ENCODE measurements at regions not wholly inside any gene's neighbourhood (a gene's known extent, or its start where the extent isn't known, plus 50 kb on each side); places are given as distances from the start of the nearest gene placed in this dataset.

GRCh38 chr11:103730131-103730940 is 306.1 kb upstream of the DDI1 start:
- no peak for TF ChIP-seq REST (IDR thresholded peaks at IDR 0.05; ENCODE audit: insufficient read depth in 1 of 2, low read depth in 2 of 2, low read length in 1 of 2)
- TF ChIP-seq TCF7L2 (IDR thresholded peaks at IDR 0.05; ENCODE audit: low read depth, low read length): no peak
- TF ChIP-seq, protein P1, sequence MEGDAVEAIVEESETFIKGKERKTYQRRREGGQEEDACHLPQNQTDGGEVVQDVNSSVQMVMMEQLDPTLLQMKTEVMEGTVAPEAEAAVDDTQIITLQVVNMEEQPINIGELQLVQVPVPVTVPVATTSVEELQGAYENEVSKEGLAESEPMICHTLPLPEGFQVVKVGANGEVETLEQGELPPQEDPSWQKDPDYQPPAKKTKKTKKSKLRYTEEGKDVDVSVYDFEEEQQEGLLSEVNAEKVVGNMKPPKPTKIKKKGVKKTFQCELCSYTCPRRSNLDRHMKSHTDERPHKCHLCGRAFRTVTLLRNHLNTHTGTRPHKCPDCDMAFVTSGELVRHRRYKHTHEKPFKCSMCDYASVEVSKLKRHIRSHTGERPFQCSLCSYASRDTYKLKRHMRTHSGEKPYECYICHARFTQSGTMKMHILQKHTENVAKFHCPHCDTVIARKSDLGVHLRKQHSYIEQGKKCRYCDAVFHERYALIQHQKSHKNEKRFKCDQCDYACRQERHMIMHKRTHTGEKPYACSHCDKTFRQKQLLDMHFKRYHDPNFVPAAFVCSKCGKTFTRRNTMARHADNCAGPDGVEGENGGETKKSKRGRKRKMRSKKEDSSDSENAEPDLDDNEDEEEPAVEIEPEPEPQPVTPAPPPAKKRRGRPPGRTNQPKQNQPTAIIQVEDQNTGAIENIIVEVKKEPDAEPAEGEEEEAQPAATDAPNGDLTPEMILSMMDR (IDR thresholded peaks at IDR 0.05): no peak
- TF ChIP-seq SIN3A (IDR thresholded peaks at IDR 0.05; ENCODE audit: borderline replicate concordance, insufficient read depth, low read depth, low read length): no peak
- no peak for TF ChIP-seq POLR2AphosphoS5 (IDR thresholded peaks at IDR 0.05; ENCODE audit: low read depth, low read length)
- H3K36me3 ChIP-seq (ENCODE audit: control insufficient read depth, insufficient read depth, low read length): no peaks in the 10 kb centered on the region
- DNase-seq (ENCODE audit: low read depth, low spot score) (no peak), ATAC-seq (no peak)
- in situ Hi-C loops (cut with HindIII; ENCODE audit: low pct_unique_long_range_greater_than_20kb, low sequenced_read_pairs): no loop called here
- no TSS peak for BruUV-seq (replicated peaks)
- intact Hi-C loops (cut with micrococcal nuclease; ENCODE audit: unreplicated experiment): no loop called here
- H3K4me1 ChIP-seq (ENCODE audit: control insufficient read depth, insufficient read depth, low read length): no peaks in the 10 kb centered on the region
- H3K4me3 ChIP-seq (ENCODE audit: low read depth in 2 of 2, low read length in 2 of 2): no peak overlapping the region
- no peak overlapping the region for H3K27ac ChIP-seq (ENCODE audit: low read length)
- CTCF ChIA-PET: no interaction called here
- no peaks in the 10 kb centered on the region for H3K27me3 ChIP-seq (ENCODE audit: control insufficient read depth, insufficient read depth, low read length)
- POLR2A ChIA-PET: no interaction called here
- no peaks in the 10 kb centered on the region; the same call in 1 of the 2 replicates for H3K9me3 ChIP-seq (ENCODE audit: control insufficient read depth, insufficient read depth, low read depth, low read length)

GRCh38 chr11:103731670-103732069 is 304.8 kb upstream of the DDI1 start:
- no peak for DNase-seq (ENCODE audit: low read depth, low spot score)
- TF ChIP-seq POLR2AphosphoS5 (IDR thresholded peaks at IDR 0.05; ENCODE audit: low read depth, low read length) (no peak), SIN3A (IDR thresholded peaks at IDR 0.05; ENCODE audit: borderline replicate concordance, insufficient read depth, low read depth, low read length) (no peak), REST (IDR thresholded peaks at IDR 0.05; ENCODE audit: insufficient read depth in 1 of 2, low read depth in 2 of 2, low read length in 1 of 2) (no peak), TCF7L2 (IDR thresholded peaks at IDR 0.05; ENCODE audit: low read depth, low read length) (no peak)
- TF ChIP-seq, protein P1 (IDR thresholded peaks at IDR 0.05): no peak
- Histone ChIP-seq H3K27me3 (ENCODE audit: control insufficient read depth, insufficient read depth, low read length) (no peaks in the 10 kb centered on the region), H3K27ac (ENCODE audit: low read length) (no peak overlapping the region), H3K4me3 (ENCODE audit: low read depth in 2 of 2, low read length in 2 of 2) (no peak overlapping the region), H3K36me3 (ENCODE audit: control insufficient read depth, insufficient read depth, low read length) (no peaks in the 10 kb centered on the region), H3K9me3 (ENCODE audit: control insufficient read depth, insufficient read depth, low read depth, low read length) (no peaks in the 10 kb centered on the region; the same call in 1 of the 2 replicates), H3K4me1 (ENCODE audit: control insufficient read depth, insufficient read depth, low read length) (no peaks in the 10 kb centered on the region)
- intact Hi-C loops (cut with micrococcal nuclease; ENCODE audit: unreplicated experiment) (no loop called here), in situ Hi-C loops (cut with HindIII; ENCODE audit: low pct_unique_long_range_greater_than_20kb, low sequenced_read_pairs) (no loop called here)
- ChIA-PET POLR2A (no interaction called here), CTCF (no interaction called here)
- BruUV-seq (replicated peaks): no TSS peak
- no peak for ATAC-seq
